ENCODE measurements at regions not wholly inside any gene's neighbourhood (a gene's known extent, or its start where the extent isn't known, plus 50 kb on each side); places are given as distances from the start of the nearest gene placed in this dataset.
"Not testable (repeated sequence)": the region's sequence is repeated elsewhere in the genome, so short reads cannot be mapped to it uniquely, and the experiment has no call there.

DNA sequence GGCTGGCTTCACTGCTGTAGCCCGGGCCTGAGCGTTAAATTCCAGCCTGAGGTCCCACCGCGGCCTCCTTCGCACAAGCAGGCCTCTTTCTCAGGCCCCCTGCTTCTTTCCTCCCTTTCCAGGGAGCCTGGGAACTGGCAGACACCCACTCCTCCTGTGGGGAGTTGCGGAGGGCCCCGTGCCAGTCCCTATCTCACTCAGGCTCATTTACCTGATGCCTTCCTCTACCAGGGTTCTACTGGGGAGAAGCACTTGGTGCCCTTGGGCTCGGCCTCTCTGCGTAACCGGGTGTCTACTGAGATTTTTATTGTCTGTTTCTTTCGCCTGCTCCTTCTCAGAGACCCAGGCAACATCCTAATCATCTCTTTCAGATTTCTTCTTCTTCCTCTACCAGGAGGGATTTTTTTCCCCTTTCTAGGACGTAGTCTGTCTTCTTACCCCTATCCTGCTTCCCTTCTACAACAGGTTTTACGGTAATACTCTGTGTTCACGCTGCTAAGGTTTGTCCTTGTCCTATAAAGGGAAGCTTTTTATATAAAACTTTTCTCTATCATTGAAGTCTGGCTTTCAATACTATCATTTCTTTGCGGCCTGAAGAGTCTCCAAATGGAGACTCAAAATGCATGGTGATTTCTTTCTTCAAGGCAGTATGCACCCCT is 135.4 kb upstream of the GPR12 start:
- DNase-seq (ENCODE audit: low read depth in 2 of 2), result no peak

DNA sequence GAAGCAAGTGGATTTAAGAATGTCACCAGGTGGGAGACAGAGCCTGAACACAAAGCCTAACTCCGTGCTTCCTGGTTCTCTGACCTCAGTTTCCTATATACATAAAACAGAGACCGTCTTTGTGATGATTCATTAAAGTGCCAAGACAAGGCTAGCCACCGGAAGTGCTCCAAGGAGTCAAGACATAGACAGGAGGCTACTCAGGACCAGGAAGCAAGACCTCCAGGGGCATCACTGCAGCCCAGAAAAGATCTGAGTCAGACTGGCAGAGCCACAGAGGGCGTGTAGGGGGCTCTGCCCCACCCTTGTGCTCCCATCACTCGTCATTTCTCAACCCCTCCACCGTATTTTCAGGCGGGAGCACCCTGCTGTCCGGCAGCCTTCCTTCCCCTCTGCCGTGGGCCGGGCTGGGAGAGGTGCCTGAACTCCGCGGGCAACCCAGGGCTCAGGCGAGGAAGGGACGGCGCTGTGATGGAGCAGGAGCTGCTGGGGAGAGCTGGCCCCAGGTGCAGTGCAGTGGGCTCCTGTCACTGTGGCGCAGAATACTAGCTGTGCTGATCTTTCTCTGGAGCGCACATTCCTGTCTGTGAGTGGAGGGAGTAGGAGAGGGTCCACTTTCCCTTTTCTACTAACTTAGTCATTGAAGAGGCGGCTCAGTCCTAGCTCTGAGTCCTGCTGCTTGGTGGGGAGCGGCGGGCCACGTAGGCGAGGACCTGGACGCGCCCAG is 134.7 kb upstream of the GPR12 start:
- DNase-seq (ENCODE audit: low read depth in 2 of 2), result peak in 1 of 2 donors; percentile 16

- no peak for DNase-seq (ENCODE audit: low read depth in 2 of 2)
These were observed 128.0 kb upstream of the GPR12 start for GRCh38 chr13:26888632-26889031.

DNA sequence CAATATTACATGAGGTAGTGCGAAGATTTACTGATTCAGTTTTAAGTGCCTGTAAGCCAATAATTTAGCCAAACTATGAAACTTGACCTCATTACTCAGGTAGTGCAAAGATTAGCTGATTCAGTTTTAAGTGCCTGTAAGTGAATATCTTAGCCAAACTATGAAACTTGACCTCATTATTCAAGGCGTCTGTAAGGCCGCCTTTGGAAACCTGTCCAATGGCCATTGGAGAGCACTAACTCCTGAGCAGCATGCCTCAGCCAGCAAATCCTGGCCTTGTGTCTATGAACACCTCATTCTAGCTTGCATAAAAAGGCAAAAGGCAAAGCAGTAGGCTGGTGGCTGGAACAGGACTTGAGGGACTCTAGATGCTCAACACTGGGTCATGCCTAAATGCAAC is 127.0 kb upstream of the GPR12 start:
- DNase-seq (ENCODE audit: low read depth in 2 of 2), result no peak

- no peak for DNase-seq (ENCODE audit: low read depth in 2 of 2)
These were observed 123.1 kb upstream of the GPR12 start for GRCh38 chr13:26883613-26884257.

DNA sequence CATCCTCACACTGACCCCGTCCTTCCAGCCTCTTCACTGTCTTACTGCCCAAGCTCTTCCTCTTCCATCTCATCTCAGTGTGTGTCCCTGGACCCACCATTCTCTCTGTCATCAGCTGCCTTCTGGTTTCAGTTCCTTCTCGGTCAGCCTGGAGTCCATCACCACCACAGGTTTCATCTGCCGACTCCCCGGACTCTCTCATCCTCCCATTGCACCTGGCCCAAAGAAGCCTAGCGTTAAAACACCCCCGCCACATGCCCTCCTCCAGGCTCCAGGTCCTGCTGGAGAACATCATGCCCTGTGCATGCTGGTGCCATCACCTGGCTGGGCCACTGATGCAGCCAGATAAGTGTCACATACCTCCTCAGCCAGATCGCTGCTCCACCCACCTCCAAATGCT is 122.1 kb upstream of the GPR12 start:
- no peak for DNase-seq (ENCODE audit: low read depth in 2 of 2)

DNA sequence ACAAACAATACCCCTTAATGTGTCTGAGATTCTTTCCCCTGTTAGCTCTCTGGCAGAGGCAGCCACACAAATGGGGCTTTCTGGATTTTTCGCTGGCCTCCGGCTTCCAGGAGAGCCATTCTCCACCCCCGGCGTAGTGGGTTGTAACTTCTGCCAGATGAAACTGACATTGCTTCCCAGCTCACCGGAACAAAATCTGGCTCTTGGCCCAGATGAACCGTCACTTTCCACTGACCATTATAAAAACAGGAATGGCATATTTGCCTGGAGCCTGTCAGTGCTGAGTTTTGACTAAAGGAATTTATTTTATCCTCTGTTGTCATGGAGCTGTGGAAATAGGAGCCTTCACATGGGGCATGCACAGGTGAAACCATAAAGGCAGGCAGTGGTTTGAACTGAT is 120.6 kb upstream of the GPR12 start:
- DNase-seq (ENCODE audit: low read depth in 2 of 2), result peak; percentile 19 to 95

DNA sequence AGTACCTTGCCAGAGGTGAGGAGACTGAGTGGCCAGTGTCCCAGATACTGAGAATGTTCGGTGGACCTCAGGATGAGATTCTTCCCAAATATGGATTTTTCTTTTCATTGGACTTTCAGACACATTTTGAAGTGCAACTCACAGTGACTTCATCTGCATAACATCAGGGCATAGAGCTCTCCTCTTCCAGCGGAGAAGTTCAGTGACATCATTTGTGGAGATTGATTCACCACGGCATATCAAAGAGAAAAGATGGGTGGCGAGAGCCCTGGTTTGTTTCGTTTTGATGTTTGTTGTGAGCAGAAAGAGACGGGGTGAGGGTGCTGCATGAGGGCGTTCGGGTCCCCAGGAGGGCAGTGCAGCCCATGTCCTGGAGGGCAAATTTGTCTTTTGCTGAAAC is 120.1 kb upstream of the GPR12 start:
- DNase-seq (ENCODE audit: low read depth in 2 of 2), result no peak

DNA sequence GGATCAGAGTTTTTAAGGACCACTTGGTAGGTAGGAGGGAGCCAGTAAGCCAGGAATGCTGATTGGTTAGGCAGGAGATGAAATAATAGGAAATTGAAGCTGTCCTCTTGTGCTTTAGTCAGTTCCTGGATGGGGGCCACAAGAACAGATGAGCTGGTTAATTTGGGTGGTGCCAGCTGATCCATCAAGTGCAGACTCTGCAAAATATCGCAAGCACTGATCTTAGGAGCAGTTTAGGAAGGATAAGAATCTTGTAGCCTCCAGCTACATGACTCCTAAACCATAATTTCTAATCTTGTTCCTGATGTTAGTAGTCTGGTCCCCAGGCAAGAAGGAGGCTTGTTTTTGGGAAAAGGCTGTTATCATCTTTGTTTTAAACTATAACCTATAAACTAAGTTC is 117.9 kb upstream of the GPR12 start:
- DNase-seq (ENCODE audit: low read depth in 2 of 2), result no peak

- DNase-seq (ENCODE audit: low read depth in 2 of 2), result no peak
These were observed 112.8 kb upstream of the GPR12 start for GRCh38 chr13:26873386-26873698.

GRCh38 chr13:26872525-26873385 is 112.2 kb upstream of the GPR12 start:
- DNase-seq (ENCODE audit: low read depth in 2 of 2), result peak; percentile 47 to 67

- peak; percentile 36 to 53 for DNase-seq (ENCODE audit: low read depth in 2 of 2)
These were observed 107.0 kb upstream of the GPR12 start for GRCh38 chr13:26867451-26868091.

DNA sequence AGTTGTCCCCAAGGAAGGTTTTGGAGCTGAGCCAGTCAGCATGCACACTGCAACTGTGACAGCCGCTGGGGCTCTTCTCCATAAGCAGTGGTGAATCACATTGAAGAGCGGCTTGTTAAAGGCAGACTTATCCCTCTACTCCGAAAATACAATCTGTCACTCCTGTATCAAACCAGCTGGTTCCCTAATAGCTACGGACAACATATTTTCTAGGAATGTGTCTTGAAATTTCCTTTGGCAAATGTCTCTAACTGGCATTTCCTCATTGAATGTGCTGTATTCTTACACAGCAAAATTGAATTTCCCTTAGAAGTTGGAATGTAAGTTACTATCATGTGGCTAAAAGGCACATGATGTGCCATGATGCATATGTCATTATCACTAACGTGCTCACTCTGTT is 104.0 kb upstream of the GPR12 start:
- no peak for DNase-seq (ENCODE audit: low read depth in 2 of 2)

DNA sequence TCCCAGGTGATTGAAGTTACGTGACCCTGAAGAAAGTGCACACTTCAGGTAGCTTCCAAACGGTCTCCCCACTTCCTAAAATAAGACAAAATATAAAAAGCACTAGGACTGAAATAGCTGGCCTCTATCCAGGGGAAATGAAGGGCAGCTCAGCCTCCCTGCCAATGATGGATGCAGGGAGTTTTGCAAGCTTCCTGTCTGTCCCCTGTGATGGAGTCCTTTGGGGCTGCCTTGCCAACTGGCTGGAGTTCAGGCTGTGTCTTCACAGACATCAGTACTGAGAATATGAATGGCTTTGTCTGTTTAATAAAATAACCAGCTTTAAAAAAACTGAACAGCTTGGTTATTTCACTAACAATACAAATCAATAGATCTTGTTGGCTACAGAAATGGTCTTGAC is 101.4 kb upstream of the GPR12 start:
- DNase-seq (ENCODE audit: low read depth in 2 of 2), result no peak

DNA sequence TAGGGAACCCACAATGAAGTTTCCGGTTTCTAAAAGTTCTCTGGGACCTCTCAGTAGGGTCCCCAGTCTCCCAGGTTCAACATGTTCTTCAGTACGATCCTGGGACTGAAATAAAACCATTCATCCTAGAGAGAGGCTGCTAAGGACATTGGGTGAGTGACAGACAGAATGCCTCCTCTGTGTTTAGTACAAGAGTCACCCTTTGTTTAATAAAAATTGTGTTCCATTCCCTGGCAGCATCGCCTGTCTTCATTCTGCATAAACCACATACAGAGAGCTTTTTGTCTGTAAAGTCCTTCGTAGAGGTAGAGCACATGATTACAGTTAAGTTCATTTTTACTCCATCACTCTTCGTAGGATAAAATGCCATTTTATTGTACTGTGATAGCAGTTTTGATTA is 95.3 kb upstream of the GPR12 start:
- no peak for DNase-seq (ENCODE audit: low read depth in 2 of 2)

DNA sequence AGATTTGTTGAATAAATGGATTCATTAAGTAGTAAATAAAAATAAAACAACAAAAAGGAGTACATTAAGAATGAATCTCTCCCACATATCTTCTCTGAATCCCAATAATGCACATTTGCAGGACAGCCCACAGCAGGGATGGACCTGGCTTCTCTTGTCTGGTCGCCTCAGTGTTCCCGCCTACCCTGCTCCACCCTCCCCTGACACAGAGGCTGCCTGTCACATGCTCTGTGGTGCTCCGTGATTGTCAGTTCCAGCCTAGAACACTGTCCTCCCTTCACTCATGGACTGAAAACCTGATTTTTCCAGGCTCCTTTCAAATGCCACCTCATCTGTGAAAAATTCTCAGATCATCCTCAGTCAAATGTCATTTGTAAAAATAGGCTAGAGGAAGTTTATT is 94.5 kb upstream of the GPR12 start:
- no peak for DNase-seq (ENCODE audit: low read depth in 2 of 2)

GRCh38 chr13:26853323-26853722 is 92.7 kb upstream of the GPR12 start:
- no peak for DNase-seq (ENCODE audit: low read depth in 2 of 2)

GRCh38 chr13:26847281-26847680 is 86.7 kb upstream of the GPR12 start:
- no peak for DNase-seq (ENCODE audit: low read depth in 2 of 2)

GRCh38 chr13:26845063-26845462 is 84.5 kb upstream of the GPR12 start:
- not testable (repeated sequence) for DNase-seq (ENCODE audit: low read depth in 2 of 2)

DNA sequence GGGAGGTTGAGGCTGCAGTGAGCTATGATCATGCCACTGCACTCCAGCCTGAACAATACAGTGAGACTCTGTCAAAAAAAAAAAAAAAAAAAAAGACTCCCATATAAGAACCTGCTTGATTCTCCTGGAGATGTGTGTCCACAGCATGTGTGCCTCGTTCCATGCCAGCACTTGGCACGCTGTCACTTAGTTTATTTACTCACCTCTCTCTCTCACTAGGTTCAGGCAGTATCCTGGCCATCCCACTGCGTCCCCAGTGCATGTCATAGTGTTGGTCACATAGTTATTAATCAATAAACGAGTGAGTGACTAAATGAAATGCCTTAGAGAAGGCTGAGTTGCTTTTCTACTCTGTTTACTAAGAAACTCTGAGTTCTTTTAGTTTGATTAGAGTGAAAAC is 79.1 kb upstream of the GPR12 start:
- no peak for DNase-seq (ENCODE audit: low read depth in 2 of 2)

- DNase-seq (ENCODE audit: low read depth in 2 of 2), result no peak
These were observed 78.2 kb upstream of the GPR12 start for GRCh38 chr13:26838821-26839220.

DNA sequence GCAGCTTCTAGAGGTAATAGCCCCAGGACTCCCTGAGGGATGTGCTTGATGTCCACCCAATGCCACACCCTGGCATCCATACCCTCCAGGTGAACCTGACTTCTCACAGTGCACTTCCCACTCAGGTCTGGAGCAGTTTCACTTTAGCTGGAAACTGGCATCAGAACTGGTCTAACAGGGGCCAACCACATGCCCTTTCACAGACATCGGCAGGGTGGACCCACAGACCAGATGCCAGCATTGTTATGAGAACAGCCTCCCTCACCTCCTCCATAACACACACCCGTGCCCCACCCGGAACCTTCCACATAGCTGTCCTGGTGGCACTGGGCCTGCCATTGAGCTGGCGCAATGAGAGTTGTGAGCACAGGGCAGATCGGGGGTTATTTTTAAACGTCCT is 77.4 kb upstream of the GPR12 start:
- no peak for DNase-seq (ENCODE audit: low read depth in 2 of 2)
